ENCODE measurements at regions not wholly inside any gene's neighbourhood (a gene's known extent, or its start where the extent isn't known, plus 50 kb on each side); places are given as distances from the start of the nearest gene placed in this dataset.

DNA sequence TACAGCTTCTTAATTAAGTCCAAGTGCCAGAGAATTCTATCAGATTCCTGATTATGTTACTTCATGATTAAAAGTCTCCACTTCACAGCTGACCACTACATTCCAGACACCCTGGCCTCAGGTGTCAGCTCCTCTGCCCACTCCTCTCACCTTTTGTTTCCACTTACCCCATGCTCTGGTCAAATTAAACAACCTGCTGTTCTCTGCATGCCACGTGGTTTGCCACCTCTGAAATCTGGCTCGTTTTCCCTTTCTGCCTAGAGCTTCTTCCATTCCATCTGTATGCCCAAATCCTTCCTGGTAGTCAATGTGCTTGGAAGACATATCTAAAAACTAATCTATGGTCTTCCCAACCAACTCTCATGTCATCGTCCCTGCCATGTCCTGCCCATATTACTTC, 158.6 kb downstream of the ICE1 start:
- Histone ChIP-seq H3K56ac (ENCODE audit: low read length) (no peak overlapping the region), H2BK120ac (ENCODE audit: low read depth, low read length) (no peak overlapping the region), H2BK15ac (replicated peaks; ENCODE audit: low read depth) (no peak overlapping the region), H3K79me1 (ENCODE audit: low read length) (no peaks in the 10 kb centered on the region), H3K4ac (ENCODE audit: low read depth, low read length) (no peak overlapping the region), H3K18ac (ENCODE audit: low read length) (no peak overlapping the region), H4K5ac (ENCODE audit: low read length) (no peak overlapping the region), H3K4me2 (ENCODE audit: low read length) (no peak overlapping the region), H3K4me3 (ENCODE audit: low read length) (no peak overlapping the region), H3K36me3 (ENCODE audit: control insufficient read depth, insufficient read depth, low read length) (no peaks in the 10 kb centered on the region), H2BK5ac (ENCODE audit: low read length) (no peak overlapping the region), H3K4me1 (ENCODE audit: control insufficient read depth, low read depth, low read length) (no peaks in the 10 kb centered on the region), H4K8ac (ENCODE audit: low read depth, low read length) (no peak overlapping the region), H3K9ac (ENCODE audit: low read length) (no peak overlapping the region), H3K27me3 (ENCODE audit: insufficient read depth, low read length, poor library complexity) (no peaks in the 10 kb centered on the region), H3K79me2 (ENCODE audit: control insufficient read depth, insufficient read depth, low read length) (no peaks in the 10 kb centered on the region), H2AK5ac (ENCODE audit: low read length) (no peak overlapping the region), H3K23ac (ENCODE audit: low read length) (no peak overlapping the region), H3K27ac (ENCODE audit: low read depth, low read length) (no peak overlapping the region)
- no peak for DNase-seq
- WGBS (ENCODE audit: extremely low coverage, insufficient coverage, low lambda C conversion rate) = no CpG with 5 or more reads among the region's 3 CpGs

DNA sequence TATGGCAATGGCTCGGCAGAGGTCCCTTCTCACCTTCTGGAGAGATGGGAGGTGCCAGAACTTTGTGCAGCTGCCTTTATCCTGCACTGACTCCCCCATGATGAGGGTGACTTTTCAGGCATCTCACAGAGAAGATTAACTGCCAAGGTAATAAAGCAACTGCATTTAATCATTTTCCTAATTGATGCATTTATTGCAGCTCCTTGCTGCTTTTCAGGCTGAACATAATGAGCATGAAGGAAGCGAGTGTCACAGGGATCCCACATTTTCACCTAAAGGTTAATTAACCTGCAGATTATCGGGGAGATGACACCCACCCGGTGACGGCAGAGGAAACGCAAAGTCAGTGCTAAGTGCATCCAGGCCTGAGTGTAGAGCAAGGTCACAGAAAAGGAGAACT, 154.3 kb downstream of the ICE1 start:
- no CpG with 5 or more reads among the region's 6 CpGs for WGBS (ENCODE audit: extremely low coverage, insufficient coverage, low lambda C conversion rate)

DNA sequence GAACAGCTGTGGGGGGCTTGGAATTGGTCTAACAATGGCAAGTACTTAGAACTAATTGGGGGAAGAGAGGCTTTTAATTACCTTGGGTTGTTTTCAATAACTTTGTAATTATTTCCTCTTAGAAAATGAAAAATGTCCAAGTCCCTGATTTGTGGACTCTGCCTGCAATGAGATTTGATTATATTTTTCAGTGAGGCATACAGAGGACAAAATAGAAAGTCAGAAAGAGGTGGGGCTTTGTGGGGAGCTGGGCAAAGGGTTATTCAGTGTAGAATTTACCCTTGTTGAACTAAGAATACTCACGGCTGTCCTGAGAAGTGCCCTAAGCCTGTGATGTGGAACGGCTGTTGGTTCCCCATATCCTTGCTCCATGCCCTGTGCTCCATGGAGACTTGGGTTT, 153.0 kb downstream of the ICE1 start:
- H3K4me1 ChIP-seq (ENCODE audit: control insufficient read depth, low read depth, low read length) = no peaks in the 10 kb centered on the region
- H3K79me2 ChIP-seq (ENCODE audit: control insufficient read depth, insufficient read depth, low read length) = no peaks in the 10 kb centered on the region
- H2BK5ac ChIP-seq (ENCODE audit: low read length) = no peak overlapping the region
- no peak overlapping the region for H4K8ac ChIP-seq (ENCODE audit: low read depth, low read length)
- H4K5ac ChIP-seq (ENCODE audit: low read length) = no peak overlapping the region
- no peak overlapping the region for H3K56ac ChIP-seq (ENCODE audit: low read length)
- no peaks in the 10 kb centered on the region for H3K36me3 ChIP-seq (ENCODE audit: control insufficient read depth, insufficient read depth, low read length)
- H3K79me1 ChIP-seq (ENCODE audit: low read length) = no peaks in the 10 kb centered on the region
- no peak overlapping the region for H3K4ac ChIP-seq (ENCODE audit: low read depth, low read length)
- no peak overlapping the region for H3K4me2 ChIP-seq (ENCODE audit: low read length)
- no peak overlapping the region for H3K23ac ChIP-seq (ENCODE audit: low read length)
- no peak overlapping the region for H2AK5ac ChIP-seq (ENCODE audit: low read length)
- H3K4me3 ChIP-seq (ENCODE audit: low read length) = no peak overlapping the region
- H3K27me3 ChIP-seq (ENCODE audit: insufficient read depth, low read length, poor library complexity) = no peaks in the 10 kb centered on the region
- no CpG with 5 or more reads among the region's 2 CpGs for WGBS (ENCODE audit: extremely low coverage, insufficient coverage, low lambda C conversion rate)
- DNase-seq = no peak
- no peak overlapping the region for H3K9ac ChIP-seq (ENCODE audit: low read length)
- no peak overlapping the region for H2BK120ac ChIP-seq (ENCODE audit: low read depth, low read length)
- no peak overlapping the region for H3K18ac ChIP-seq (ENCODE audit: low read length)
- H3K27ac ChIP-seq (ENCODE audit: low read depth, low read length) = no peak overlapping the region
- no peak overlapping the region for H2BK15ac ChIP-seq (replicated peaks; ENCODE audit: low read depth)

More for the DNA sequence above, 154.3 kb downstream of the ICE1 start:
- Histone ChIP-seq H2AK5ac (ENCODE audit: low read length) (no peak overlapping the region), H3K9ac (ENCODE audit: low read length) (no peak overlapping the region), H3K4me3 (ENCODE audit: low read length) (no peak overlapping the region), H4K8ac (ENCODE audit: low read depth, low read length) (no peak overlapping the region), H3K27me3 (ENCODE audit: insufficient read depth, low read length, poor library complexity) (no peaks in the 10 kb centered on the region), H3K4me2 (ENCODE audit: low read length) (no peak overlapping the region), H3K23ac (ENCODE audit: low read length) (no peak overlapping the region), H3K27ac (ENCODE audit: low read depth, low read length) (no peak overlapping the region), H3K4me1 (ENCODE audit: control insufficient read depth, low read depth, low read length) (no peaks in the 10 kb centered on the region), H2BK5ac (ENCODE audit: low read length) (no peak overlapping the region), H3K36me3 (ENCODE audit: control insufficient read depth, insufficient read depth, low read length) (no peaks in the 10 kb centered on the region), H4K5ac (ENCODE audit: low read length) (no peak overlapping the region), H3K56ac (ENCODE audit: low read length) (no peak overlapping the region), H3K79me1 (ENCODE audit: low read length) (no peaks in the 10 kb centered on the region), H3K4ac (ENCODE audit: low read depth, low read length) (no peak overlapping the region), H3K18ac (ENCODE audit: low read length) (no peak overlapping the region), H2BK15ac (replicated peaks; ENCODE audit: low read depth) (no peak overlapping the region), H3K79me2 (ENCODE audit: control insufficient read depth, insufficient read depth, low read length) (no peaks in the 10 kb centered on the region), H2BK120ac (ENCODE audit: low read depth, low read length) (no peak overlapping the region)
- no peak for DNase-seq

DNA sequence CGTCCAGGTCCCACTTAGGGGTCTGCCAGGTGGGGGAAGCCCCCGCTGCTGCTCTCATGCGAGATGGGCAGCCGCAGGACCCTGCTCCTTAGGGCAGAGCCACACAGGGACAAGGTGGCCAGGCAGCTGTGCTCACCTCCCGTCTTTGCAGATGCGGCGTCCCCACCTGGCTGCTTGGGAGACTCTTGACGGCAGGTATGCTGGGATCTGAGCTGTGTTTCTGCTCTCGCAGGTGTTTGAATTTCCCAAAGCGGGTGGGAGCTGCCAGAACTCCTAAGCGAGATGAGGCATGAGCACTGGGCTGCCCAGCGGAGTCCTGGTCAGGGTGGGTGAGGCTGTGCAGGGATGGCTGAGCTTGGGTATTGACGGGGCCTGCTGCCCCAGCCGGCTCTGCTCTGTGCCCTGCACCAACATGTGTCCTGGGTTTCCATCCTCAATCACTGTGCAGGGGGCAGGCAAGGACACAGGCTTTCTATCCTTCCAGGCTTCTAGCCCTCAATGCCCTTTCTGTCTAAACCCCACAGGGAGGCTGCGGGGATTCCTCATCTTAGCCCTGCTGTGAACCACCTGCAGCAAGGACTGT, 151.4 kb downstream of the ICE1 start:
- H3K4ac ChIP-seq (ENCODE audit: low read depth, low read length) = no peak overlapping the region
- H3K56ac ChIP-seq (ENCODE audit: low read length) = no peak overlapping the region
- H3K79me2 ChIP-seq (ENCODE audit: control insufficient read depth, insufficient read depth, low read length) = no peaks in the 10 kb centered on the region
- H4K8ac ChIP-seq (ENCODE audit: low read depth, low read length) = no peak overlapping the region
- H2BK15ac ChIP-seq (replicated peaks; ENCODE audit: low read depth) = no peak overlapping the region
- no peak overlapping the region for H2AK5ac ChIP-seq (ENCODE audit: low read length)
- H3K4me2 ChIP-seq (ENCODE audit: low read length) = no peak overlapping the region
- H3K4me1 ChIP-seq (ENCODE audit: control insufficient read depth, low read depth, low read length) = no peaks in the 10 kb centered on the region
- H2BK5ac ChIP-seq (ENCODE audit: low read length) = no peak overlapping the region
- no peaks in the 10 kb centered on the region for H3K36me3 ChIP-seq (ENCODE audit: control insufficient read depth, insufficient read depth, low read length)
- WGBS (ENCODE audit: extremely low coverage, insufficient coverage, low lambda C conversion rate) = no CpG with 5 or more reads among the region's 15 CpGs
- H3K23ac ChIP-seq (ENCODE audit: low read length) = no peak overlapping the region
- no peak overlapping the region for H3K9ac ChIP-seq (ENCODE audit: low read length)
- no peaks in the 10 kb centered on the region for H3K79me1 ChIP-seq (ENCODE audit: low read length)
- H3K18ac ChIP-seq (ENCODE audit: low read length) = no peak overlapping the region
- H3K27me3 ChIP-seq (ENCODE audit: insufficient read depth, low read length, poor library complexity) = no peaks in the 10 kb centered on the region
- H2BK120ac ChIP-seq (ENCODE audit: low read depth, low read length) = no peak overlapping the region
- no peak overlapping the region for H3K27ac ChIP-seq (ENCODE audit: low read depth, low read length)
- H3K4me3 ChIP-seq (ENCODE audit: low read length) = no peak overlapping the region
- no peak overlapping the region for H4K5ac ChIP-seq (ENCODE audit: low read length)
- DNase-seq = no peak

DNA sequence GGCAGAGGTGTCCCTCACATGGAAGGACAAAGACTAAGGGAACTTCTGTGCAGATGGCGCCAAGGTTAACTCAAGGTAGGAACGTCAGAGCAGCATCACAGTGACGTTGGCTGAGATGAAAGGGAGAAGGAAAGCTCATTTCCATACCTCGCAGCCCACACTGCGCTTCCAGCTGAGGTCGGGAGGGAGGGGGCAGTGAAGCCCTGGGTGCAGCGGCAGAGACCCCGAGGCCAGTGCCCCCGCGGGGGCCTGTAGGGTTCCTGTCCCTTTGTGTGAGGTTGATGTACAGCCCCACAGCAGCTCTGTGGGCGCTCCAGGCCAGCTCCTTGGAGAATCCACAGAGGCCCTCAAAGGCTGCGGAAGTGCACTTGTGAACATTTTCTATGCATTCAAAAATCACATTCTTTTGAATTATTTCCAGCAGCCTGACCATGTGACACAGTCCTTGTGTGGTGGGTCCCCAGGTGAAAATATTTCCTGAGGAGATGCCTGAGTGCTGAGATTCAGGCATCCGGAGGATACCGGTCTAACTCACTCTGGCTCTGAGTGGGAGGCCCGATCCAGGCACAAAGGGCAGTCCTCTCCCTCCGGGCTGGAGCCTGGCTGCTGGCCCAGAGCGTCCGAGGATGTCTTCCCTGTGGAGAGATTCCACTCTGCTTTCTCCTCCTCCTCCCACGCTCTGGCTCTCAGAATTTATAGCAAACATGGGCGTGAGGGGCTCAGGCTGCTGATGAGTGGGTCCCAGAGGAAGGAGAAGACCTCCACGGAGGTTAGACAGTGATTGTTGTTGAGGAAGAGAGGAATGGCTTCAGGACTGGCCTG, 150.7 kb downstream of the ICE1 start:
- H3K9ac ChIP-seq (ENCODE audit: low read length) = no peak overlapping the region
- H3K23ac ChIP-seq (ENCODE audit: low read length) = no peak overlapping the region
- H3K4ac ChIP-seq (ENCODE audit: low read depth, low read length) = no peak overlapping the region
- no peak overlapping the region for H2BK120ac ChIP-seq (ENCODE audit: low read depth, low read length)
- no peaks in the 10 kb centered on the region for H3K79me2 ChIP-seq (ENCODE audit: control insufficient read depth, insufficient read depth, low read length)
- WGBS (ENCODE audit: extremely low coverage, insufficient coverage, low lambda C conversion rate) = no CpG with 5 or more reads among the region's 21 CpGs
- H3K79me1 ChIP-seq (ENCODE audit: low read length) = no peaks in the 10 kb centered on the region
- H3K4me3 ChIP-seq (ENCODE audit: low read length) = no peak overlapping the region
- no peak overlapping the region for H3K27ac ChIP-seq (ENCODE audit: low read depth, low read length)
- no peaks in the 10 kb centered on the region for H3K36me3 ChIP-seq (ENCODE audit: control insufficient read depth, insufficient read depth, low read length)
- H3K4me2 ChIP-seq (ENCODE audit: low read length) = no peak overlapping the region
- no peaks in the 10 kb centered on the region for H3K4me1 ChIP-seq (ENCODE audit: control insufficient read depth, low read depth, low read length)
- no peak overlapping the region for H2BK15ac ChIP-seq (replicated peaks; ENCODE audit: low read depth)
- H3K18ac ChIP-seq (ENCODE audit: low read length) = no peak overlapping the region
- H2BK5ac ChIP-seq (ENCODE audit: low read length) = no peak overlapping the region
- no peak overlapping the region for H2AK5ac ChIP-seq (ENCODE audit: low read length)
- DNase-seq = no peak
- H3K27me3 ChIP-seq (ENCODE audit: insufficient read depth, low read length, poor library complexity) = no peaks in the 10 kb centered on the region
- no peak overlapping the region for H4K8ac ChIP-seq (ENCODE audit: low read depth, low read length)
- no peak overlapping the region for H3K56ac ChIP-seq (ENCODE audit: low read length)
- H4K5ac ChIP-seq (ENCODE audit: low read length) = no peak overlapping the region

Data from mesendoderm (in vitro differentiated cells).